Esophagus muscularis mucosa (tissue), 4 donors: ENCODE measurements at regions not wholly inside any gene's neighbourhood (a gene's known extent, or its start where the extent isn't known, plus 50 kb on each side); places are given as distances from the start of the nearest gene placed in this dataset.

ENCODE experiments used
- EP300 ChIP-seq: sonication (generic); formaldehyde crosslinking; IDR thresholded peaks from one replicate; pipeline ENCODE4 v1.6.1; 2017; ENCODE audit warnings: antibody characterized with exemption
- POLR2A ChIP-seq: fragments of 450-650 bp; IDR thresholded peaks from one replicate; pipeline ENCODE4 v1.6.1; 2017; ENCODE audit warnings: antibody characterized with exemption, moderate library complexity, mild to moderate bottlenecking, low read depth
- POLR2AphosphoS5 ChIP-seq, 2 donors: sonication (generic); formaldehyde crosslinking; IDR thresholded peaks; one replicate each; pipeline ENCODE4 v1.6.1; 2017; ENCODE audit warnings: antibody characterized with exemption in 2 of 2
- TF ChIP-seq, protein P1 (sequence below), 3 experiments: fragments of 200-600 bp in 2 of 3; fragments of 450-650 bp in 1 of 3; sonication (generic) in 2 of 3; IDR thresholded peaks; one replicate each; pipeline ENCODE4 v1.5.1; 2017 to 2019; ENCODE audit warnings: antibody characterized with exemption in 3 of 3, mild to moderate bottlenecking in 2 of 3, moderate library complexity in 1 of 3

DNA sequence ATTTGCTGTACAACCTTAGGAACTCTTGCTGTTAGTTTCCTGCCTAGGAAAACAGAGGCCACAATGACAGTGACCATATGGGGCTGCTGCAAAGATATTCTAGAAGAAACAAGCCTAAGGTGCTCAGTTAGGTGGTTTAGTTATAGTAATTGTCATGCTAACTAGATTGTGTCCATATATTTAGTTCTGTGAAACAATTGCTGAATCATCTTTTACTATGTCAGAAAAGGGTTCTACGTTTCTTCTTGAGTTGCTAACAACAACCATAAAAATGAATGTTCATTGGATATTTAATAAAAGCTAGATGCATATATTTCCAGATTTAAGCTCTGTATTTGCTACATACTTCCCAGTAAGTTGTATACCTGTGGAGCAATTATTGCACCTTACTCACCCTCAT lies 597.2 kb upstream of the KLHL29 start:
- TF ChIP-seq, protein P1, sequence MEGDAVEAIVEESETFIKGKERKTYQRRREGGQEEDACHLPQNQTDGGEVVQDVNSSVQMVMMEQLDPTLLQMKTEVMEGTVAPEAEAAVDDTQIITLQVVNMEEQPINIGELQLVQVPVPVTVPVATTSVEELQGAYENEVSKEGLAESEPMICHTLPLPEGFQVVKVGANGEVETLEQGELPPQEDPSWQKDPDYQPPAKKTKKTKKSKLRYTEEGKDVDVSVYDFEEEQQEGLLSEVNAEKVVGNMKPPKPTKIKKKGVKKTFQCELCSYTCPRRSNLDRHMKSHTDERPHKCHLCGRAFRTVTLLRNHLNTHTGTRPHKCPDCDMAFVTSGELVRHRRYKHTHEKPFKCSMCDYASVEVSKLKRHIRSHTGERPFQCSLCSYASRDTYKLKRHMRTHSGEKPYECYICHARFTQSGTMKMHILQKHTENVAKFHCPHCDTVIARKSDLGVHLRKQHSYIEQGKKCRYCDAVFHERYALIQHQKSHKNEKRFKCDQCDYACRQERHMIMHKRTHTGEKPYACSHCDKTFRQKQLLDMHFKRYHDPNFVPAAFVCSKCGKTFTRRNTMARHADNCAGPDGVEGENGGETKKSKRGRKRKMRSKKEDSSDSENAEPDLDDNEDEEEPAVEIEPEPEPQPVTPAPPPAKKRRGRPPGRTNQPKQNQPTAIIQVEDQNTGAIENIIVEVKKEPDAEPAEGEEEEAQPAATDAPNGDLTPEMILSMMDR (IDR thresholded peaks at IDR 0.05): no peak
- TF ChIP-seq EP300: no peak
- no peak for TF ChIP-seq POLR2A
- no peak for TF ChIP-seq POLR2AphosphoS5 (IDR thresholded peaks at IDR 0.05)
